Osteocyte (in vitro differentiated cells): ENCODE measurements at regions not wholly inside any gene's neighbourhood (a gene's known extent, or its start where the extent isn't known, plus 50 kb on each side); places are given as distances from the start of the nearest gene placed in this dataset.
"Not testable (repeated sequence)": the region's sequence is repeated elsewhere in the genome, so short reads cannot be mapped to it uniquely, and the experiment has no call there.

ENCODE experiments used
- DNase-seq: peaks from one replicate; pipeline ENCODE4 v3.0.0; 2021; ENCODE audit warnings: mixed read lengths; ENCODE audit not compliant: unreplicated experiment; ENCODE audit errors: extremely low spot score
- H3K27ac Mint-ChIP-seq: one replicate; pipeline ENCODE4 v1.8.0; 2021; ENCODE audit warnings: mild to moderate bottlenecking, mixed read lengths; ENCODE audit not compliant: unreplicated experiment
- H3K27me3 Mint-ChIP-seq: one replicate; pipeline ENCODE4 v1.8.0; 2021; ENCODE audit warnings: mixed read lengths; ENCODE audit not compliant: unreplicated experiment
- H3K36me3 Mint-ChIP-seq: one replicate; pipeline ENCODE4 v1.8.0; 2021; ENCODE audit warnings: mixed read lengths; ENCODE audit not compliant: unreplicated experiment
- H3K4me1 Mint-ChIP-seq: one replicate; pipeline ENCODE4 v1.8.0; 2021; ENCODE audit warnings: mixed read lengths; ENCODE audit not compliant: unreplicated experiment
- H3K4me3 Mint-ChIP-seq: one replicate; pipeline ENCODE4 v1.8.0; 2021; ENCODE audit warnings: mild to moderate bottlenecking, moderate library complexity, mixed read lengths; ENCODE audit not compliant: unreplicated experiment
- H3K9me3 Mint-ChIP-seq: one replicate; pipeline ENCODE4 v1.8.0; 2021; ENCODE audit warnings: mixed read lengths; ENCODE audit not compliant: unreplicated experiment
- CTCF ChIP-seq: fragments of 200-600 bp; sonication (generic); IDR thresholded peaks from 2 replicates; pipeline ENCODE4 v1.5.0; 2021; ENCODE audit warnings: antibody characterized with exemption, mild to moderate bottlenecking, moderate library complexity

GRCh38 chr5:178063277-178063676, 50.1 kb upstream of the N4BP3 start:
- no peaks in the 10 kb centered on the region for H3K4me1 Mint-ChIP-seq
- TF ChIP-seq CTCF, result no peak
- H3K9me3 Mint-ChIP-seq, result no peaks in the 10 kb centered on the region

GRCh38 chr5:178058321-178059012, 54.9 kb upstream of the N4BP3 start:
- no peaks in the 10 kb centered on the region for H3K9me3 Mint-ChIP-seq
- no peak overlapping the region for H3K4me3 Mint-ChIP-seq

More at GRCh38 chr5:178063277-178063676, 50.1 kb upstream of the N4BP3 start:
- DNase-seq, result no peak
- H3K27ac Mint-ChIP-seq, result no peak overlapping the region
- H3K27me3 Mint-ChIP-seq, result peaks cover 37% of the 10 kb centered on the region
- no peaks in the 10 kb centered on the region for H3K36me3 Mint-ChIP-seq
- H3K4me3 Mint-ChIP-seq, result no peak overlapping the region

GRCh38 chr5:178057839-178058238, 55.5 kb upstream of the N4BP3 start:
- no peaks in the 10 kb centered on the region for H3K36me3 Mint-ChIP-seq
- no peaks in the 10 kb centered on the region for H3K9me3 Mint-ChIP-seq
- no peak overlapping the region for H3K4me3 Mint-ChIP-seq
- no peak overlapping the region for H3K27ac Mint-ChIP-seq
- H3K4me1 Mint-ChIP-seq, result no peaks in the 10 kb centered on the region
- H3K27me3 Mint-ChIP-seq, result peaks cover 21% of the 10 kb centered on the region
- no peak for TF ChIP-seq CTCF
- DNase-seq, result no peak

More at GRCh38 chr5:178058321-178059012, 54.9 kb upstream of the N4BP3 start:
- no peaks in the 10 kb centered on the region for H3K4me1 Mint-ChIP-seq
- no peak for DNase-seq
- H3K36me3 Mint-ChIP-seq, result no peaks in the 10 kb centered on the region
- peaks cover 24% of the 10 kb centered on the region for H3K27me3 Mint-ChIP-seq
- no peak for TF ChIP-seq CTCF
- no peak overlapping the region for H3K27ac Mint-ChIP-seq

GRCh38 chr5:178056935-178057334, 56.4 kb upstream of the N4BP3 start:
- no peak for TF ChIP-seq CTCF
- H3K4me3 Mint-ChIP-seq, result no peak overlapping the region
- no peak overlapping the region for H3K27ac Mint-ChIP-seq
- no peaks in the 10 kb centered on the region for H3K9me3 Mint-ChIP-seq
- no peaks in the 10 kb centered on the region for H3K4me1 Mint-ChIP-seq
- DNase-seq, result no peak
- H3K36me3 Mint-ChIP-seq, result no peaks in the 10 kb centered on the region
- peaks cover 14% of the 10 kb centered on the region for H3K27me3 Mint-ChIP-seq

GRCh38 chr5:178055536-178055935, 57.8 kb upstream of the N4BP3 start:
- H3K27ac Mint-ChIP-seq, H3K27me3 Mint-ChIP-seq, H3K4me1 Mint-ChIP-seq, DNase-seq, H3K9me3 Mint-ChIP-seq, H3K4me3 Mint-ChIP-seq, H3K36me3 Mint-ChIP-seq: not testable (repeated sequence)

- H3K9me3 Mint-ChIP-seq, H3K27ac Mint-ChIP-seq, H3K4me1 Mint-ChIP-seq, DNase-seq, H3K4me3 Mint-ChIP-seq, H3K36me3 Mint-ChIP-seq, H3K27me3 Mint-ChIP-seq: not testable (repeated sequence)
Measured at GRCh38 chr5:178052062-178052461, 56.0 kb upstream of the PROP1 start.

- DNase-seq, H3K9me3 Mint-ChIP-seq, H3K36me3 Mint-ChIP-seq, H3K4me3 Mint-ChIP-seq, H3K4me1 Mint-ChIP-seq, H3K27me3 Mint-ChIP-seq, H3K27ac Mint-ChIP-seq: not testable (repeated sequence)
Measured at GRCh38 chr5:178050873-178051272, 54.8 kb upstream of the PROP1 start.

GRCh38 chr5:178047943-178048342, 51.9 kb upstream of the PROP1 start:
- H3K36me3 Mint-ChIP-seq, H3K4me1 Mint-ChIP-seq, H3K27ac Mint-ChIP-seq, H3K9me3 Mint-ChIP-seq, H3K27me3 Mint-ChIP-seq, H3K4me3 Mint-ChIP-seq, DNase-seq: not testable (repeated sequence)
